Testis (tissue), 2 donors: ENCODE measurements at regions not wholly inside any gene's neighbourhood (a gene's known extent, or its start where the extent isn't known, plus 50 kb on each side); places are given as distances from the start of the nearest gene placed in this dataset.

Experiments
- POLR2A ChIP-seq: fragments of 450-650 bp; IDR thresholded peaks from one replicate; pipeline ENCODE4 v1.6.1; 2017; ENCODE audit warnings: antibody characterized with exemption, mild to moderate bottlenecking, moderate library complexity
- TF ChIP-seq, protein P1 (sequence below), 3 experiments: fragments of 450-650 bp in 2 of 3; fragments of 200-600 bp in 1 of 3; sonication (generic) in 1 of 3; IDR thresholded peaks; one replicate each; pipeline ENCODE4 v1.5.1; 2016 to 2019; ENCODE audit warnings: antibody characterized with exemption in 3 of 3, mild to moderate bottlenecking in 2 of 3, moderate library complexity in 1 of 3

GRCh38 chr7:68050627-68051026 lies 1054.0 kb downstream of the TYW1 start:
- TF ChIP-seq, protein P1, sequence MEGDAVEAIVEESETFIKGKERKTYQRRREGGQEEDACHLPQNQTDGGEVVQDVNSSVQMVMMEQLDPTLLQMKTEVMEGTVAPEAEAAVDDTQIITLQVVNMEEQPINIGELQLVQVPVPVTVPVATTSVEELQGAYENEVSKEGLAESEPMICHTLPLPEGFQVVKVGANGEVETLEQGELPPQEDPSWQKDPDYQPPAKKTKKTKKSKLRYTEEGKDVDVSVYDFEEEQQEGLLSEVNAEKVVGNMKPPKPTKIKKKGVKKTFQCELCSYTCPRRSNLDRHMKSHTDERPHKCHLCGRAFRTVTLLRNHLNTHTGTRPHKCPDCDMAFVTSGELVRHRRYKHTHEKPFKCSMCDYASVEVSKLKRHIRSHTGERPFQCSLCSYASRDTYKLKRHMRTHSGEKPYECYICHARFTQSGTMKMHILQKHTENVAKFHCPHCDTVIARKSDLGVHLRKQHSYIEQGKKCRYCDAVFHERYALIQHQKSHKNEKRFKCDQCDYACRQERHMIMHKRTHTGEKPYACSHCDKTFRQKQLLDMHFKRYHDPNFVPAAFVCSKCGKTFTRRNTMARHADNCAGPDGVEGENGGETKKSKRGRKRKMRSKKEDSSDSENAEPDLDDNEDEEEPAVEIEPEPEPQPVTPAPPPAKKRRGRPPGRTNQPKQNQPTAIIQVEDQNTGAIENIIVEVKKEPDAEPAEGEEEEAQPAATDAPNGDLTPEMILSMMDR (IDR thresholded peaks at IDR 0.05) = no peak
- TF ChIP-seq POLR2A = no peak
